ENCODE measurements at regions not wholly inside any gene's neighbourhood (a gene's known extent, or its start where the extent isn't known, plus 50 kb on each side); places are given as distances from the start of the nearest gene placed in this dataset.
"Not testable (repeated sequence)": the region's sequence is repeated elsewhere in the genome, so short reads cannot be mapped to it uniquely, and the experiment has no call there.

DNA sequence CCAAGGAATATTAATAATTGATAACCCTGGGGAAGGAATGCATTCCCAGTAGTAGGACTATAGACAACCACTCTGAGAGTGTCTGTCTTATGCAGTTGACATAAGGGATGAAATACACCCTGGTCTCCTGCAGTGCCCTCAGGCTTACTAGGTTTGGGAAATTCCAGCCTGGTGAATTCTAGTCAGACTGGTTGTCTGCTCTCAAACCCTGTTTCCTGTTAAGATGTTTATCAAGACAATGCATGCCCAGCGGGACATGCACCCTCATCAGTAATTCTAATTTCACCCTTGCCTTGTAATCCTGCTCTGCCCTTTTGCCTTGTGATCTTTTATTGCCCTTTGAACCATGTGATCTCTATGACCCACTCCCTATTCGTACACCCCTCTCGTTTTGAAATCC, 886.0 kb upstream of the MDGA2 start:
- H3K4me1 Mint-ChIP-seq; H3K9me3 ChIP-seq (ENCODE audit: control insufficient read depth in 1 of 2, low read length in 2 of 2); intact Hi-C loops (cut with micrococcal nuclease); H3K4me3 Mint-ChIP-seq; H3K27me3 ChIP-seq (ENCODE audit: insufficient read depth, low read length); POLR2A ChIA-PET (ENCODE audit: partially characterized antibody); DNase-seq; H3K36me3 Mint-ChIP-seq; H3K4me1 ChIP-seq (ENCODE audit: insufficient read depth, low read length); H3K27ac Mint-ChIP-seq; H3K27ac ChIP-seq (ENCODE audit: low read depth, low read length); H3K27me3 Mint-ChIP-seq; H3K4me3 ChIP-seq (ENCODE audit: low read length in 2 of 2); CTCF ChIA-PET (ENCODE audit: partially characterized antibody); H3K36me3 ChIP-seq (ENCODE audit: insufficient read depth, low read length): not testable (repeated sequence)
- H3K9me3 Mint-ChIP-seq: peaks cover 0 to 12% (median 6%) of the 10 kb centered on the region in 8 donors

DNA sequence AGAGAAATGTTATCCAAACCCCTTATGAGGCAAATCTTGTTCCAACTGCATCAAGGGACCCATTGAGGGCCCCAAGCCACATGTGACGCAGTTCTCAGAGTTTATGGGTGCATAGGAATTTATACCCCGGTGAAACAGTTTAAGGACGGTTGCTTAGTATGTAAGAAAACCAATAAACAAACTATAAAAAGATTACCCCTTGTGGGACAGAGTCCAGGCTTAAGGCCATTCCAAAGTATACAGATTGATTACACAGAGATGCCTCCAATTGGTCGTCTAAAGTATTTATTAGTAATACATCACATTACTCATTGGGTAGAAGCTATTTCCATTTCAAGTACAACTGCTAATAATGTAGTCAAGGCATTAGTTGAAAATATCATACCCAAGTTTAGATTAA, 885.0 kb upstream of the MDGA2 start:
- ChIA-PET POLR2A (ENCODE audit: partially characterized antibody) (no interaction called here), CTCF (ENCODE audit: partially characterized antibody) (no interaction called here)
- DNase-seq: no peak
- H3K4me3 Mint-ChIP-seq: no peak overlapping the region
- H3K27ac Mint-ChIP-seq: no peak overlapping the region
- H3K27me3 Mint-ChIP-seq: no peaks in the 10 kb centered on the region
- Histone ChIP-seq H3K27me3 (ENCODE audit: insufficient read depth, low read length) (no peaks in the 10 kb centered on the region), H3K27ac (ENCODE audit: low read depth, low read length) (no peak overlapping the region), H3K36me3 (ENCODE audit: insufficient read depth, low read length) (no peaks in the 10 kb centered on the region), H3K9me3 (ENCODE audit: control insufficient read depth in 1 of 2, low read length in 2 of 2) (no peaks in the 10 kb centered on the region), H3K4me3 (ENCODE audit: low read length in 2 of 2) (no peak overlapping the region), H3K4me1 (ENCODE audit: insufficient read depth, low read length) (no peaks in the 10 kb centered on the region)
- peaks cover 0 to 18% (median 7%) of the 10 kb centered on the region in 8 donors for H3K9me3 Mint-ChIP-seq
- no peaks in the 10 kb centered on the region for H3K4me1 Mint-ChIP-seq
- no peaks in the 10 kb centered on the region for H3K36me3 Mint-ChIP-seq
- intact Hi-C loops (cut with micrococcal nuclease): no loop called here

DNA sequence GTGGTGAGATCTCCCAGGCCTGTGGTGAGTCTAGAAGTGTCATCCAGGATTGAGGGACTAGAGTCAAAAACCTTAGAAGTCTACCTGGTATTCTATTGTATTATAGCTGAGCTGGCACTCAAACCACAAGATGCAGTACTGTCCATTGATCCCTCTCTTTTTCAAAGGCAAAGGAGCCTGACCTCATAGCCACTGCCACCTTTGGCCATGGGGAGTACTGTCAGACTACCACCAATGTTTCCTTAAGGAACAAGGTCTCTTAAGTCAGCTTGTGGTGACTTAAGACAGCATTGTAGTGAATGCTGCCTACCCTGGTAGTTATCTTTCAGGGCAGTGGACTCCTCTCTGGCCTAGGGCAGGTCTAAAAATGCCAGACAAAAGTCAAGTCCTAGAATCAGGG, 878.0 kb upstream of the MDGA2 start:
- no peak for DNase-seq
- Mint-ChIP-seq H3K9me3 (peaks cover 0 to 15% (median 6%) of the 10 kb centered on the region in 8 donors), H3K36me3 (no peaks in the 10 kb centered on the region), H3K27me3 (no peaks in the 10 kb centered on the region), H3K4me1 (no peaks in the 10 kb centered on the region), H3K4me3 (no peak overlapping the region), H3K27ac (no peak overlapping the region)
- intact Hi-C loops (cut with micrococcal nuclease): no loop called here
- Histone ChIP-seq H3K27ac (ENCODE audit: low read depth, low read length) (no peak overlapping the region), H3K4me3 (ENCODE audit: low read length in 2 of 2) (no peak overlapping the region), H3K27me3 (ENCODE audit: insufficient read depth, low read length) (no peaks in the 10 kb centered on the region), H3K4me1 (ENCODE audit: insufficient read depth, low read length) (no peaks in the 10 kb centered on the region), H3K9me3 (ENCODE audit: control insufficient read depth in 1 of 2, low read length in 2 of 2) (no peaks in the 10 kb centered on the region), H3K36me3 (ENCODE audit: insufficient read depth, low read length) (no peaks in the 10 kb centered on the region)
- CTCF ChIA-PET (ENCODE audit: partially characterized antibody): no interaction called here
- POLR2A ChIA-PET (ENCODE audit: partially characterized antibody): no interaction called here

DNA sequence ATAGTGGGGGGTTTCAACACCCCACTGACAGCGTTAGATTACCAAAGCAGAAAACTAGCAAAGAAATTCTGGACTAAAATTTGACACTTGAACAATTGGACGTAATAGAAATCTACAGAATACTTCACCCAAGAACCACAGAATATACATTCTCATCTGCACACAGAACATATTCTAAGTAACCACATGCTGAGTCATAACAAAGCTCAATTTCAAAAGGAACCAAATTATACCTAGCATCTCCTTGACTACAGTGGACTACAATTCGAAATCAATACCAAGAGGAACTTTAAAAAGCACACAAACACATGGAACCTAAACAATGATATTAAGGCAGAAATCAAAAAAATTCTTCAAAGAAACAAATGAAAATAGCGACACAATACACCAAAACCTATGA, 871.6 kb upstream of the MDGA2 start:
- Histone ChIP-seq H3K4me1 (ENCODE audit: insufficient read depth, low read length) (no peaks in the 10 kb centered on the region), H3K27ac (ENCODE audit: low read depth, low read length) (no peak overlapping the region), H3K36me3 (ENCODE audit: insufficient read depth, low read length) (no peaks in the 10 kb centered on the region), H3K4me3 (ENCODE audit: low read length in 2 of 2) (no peak overlapping the region), H3K9me3 (ENCODE audit: control insufficient read depth in 1 of 2, low read length in 2 of 2) (no peaks in the 10 kb centered on the region), H3K27me3 (ENCODE audit: insufficient read depth, low read length) (no peaks in the 10 kb centered on the region)
- Mint-ChIP-seq H3K4me3 (no peak overlapping the region), H3K27me3 (no peaks in the 10 kb centered on the region), H3K27ac (no peak overlapping the region), H3K9me3 (peaks cover 0 to 15% (median 8%) of the 10 kb centered on the region in 8 donors), H3K36me3 (no peaks in the 10 kb centered on the region), H3K4me1 (no peaks in the 10 kb centered on the region)
- CTCF ChIA-PET (ENCODE audit: partially characterized antibody): no interaction called here
- intact Hi-C loops (cut with micrococcal nuclease): no loop called here
- POLR2A ChIA-PET (ENCODE audit: partially characterized antibody): no interaction called here
- DNase-seq: no peak

DNA sequence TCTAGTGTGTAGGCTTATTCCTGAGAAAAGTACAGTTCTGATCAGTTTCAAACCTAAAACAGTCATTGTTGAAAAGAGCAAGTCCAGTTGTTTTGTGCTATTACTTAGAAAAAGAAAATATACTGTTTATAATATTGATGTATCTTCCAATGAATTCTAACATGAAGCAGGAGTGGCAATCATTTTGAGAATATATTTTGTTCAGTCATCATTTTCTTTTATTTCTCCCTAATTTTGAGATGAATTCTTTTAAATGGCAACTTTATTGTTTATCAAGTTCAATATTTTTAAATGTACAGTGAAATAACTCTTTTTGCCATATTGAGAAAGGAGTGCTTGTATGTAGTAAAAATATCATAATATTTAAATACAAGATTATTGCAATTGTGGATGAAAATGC, 862.2 kb upstream of the MDGA2 start:
- DNase-seq: no peak
- H3K36me3 Mint-ChIP-seq: no peaks in the 10 kb centered on the region
- CTCF ChIA-PET (ENCODE audit: partially characterized antibody): no interaction called here
- H3K27ac ChIP-seq (ENCODE audit: low read depth, low read length): no peak overlapping the region
- no peaks in the 10 kb centered on the region for H3K27me3 ChIP-seq (ENCODE audit: insufficient read depth, low read length)
- intact Hi-C loops (cut with micrococcal nuclease): no loop called here
- no peaks in the 10 kb centered on the region for H3K9me3 ChIP-seq (ENCODE audit: control insufficient read depth in 1 of 2, low read length in 2 of 2)
- H3K27ac Mint-ChIP-seq: no peak overlapping the region
- H3K9me3 Mint-ChIP-seq: peaks cover 0 to 8% (median 2%) of the 10 kb centered on the region in 8 donors
- no peaks in the 10 kb centered on the region for H3K36me3 ChIP-seq (ENCODE audit: insufficient read depth, low read length)
- no peak overlapping the region for H3K4me3 Mint-ChIP-seq
- no peak overlapping the region for H3K4me3 ChIP-seq (ENCODE audit: low read length in 2 of 2)
- POLR2A ChIA-PET (ENCODE audit: partially characterized antibody): no interaction called here
- H3K4me1 Mint-ChIP-seq: no peaks in the 10 kb centered on the region
- H3K4me1 ChIP-seq (ENCODE audit: insufficient read depth, low read length): no peaks in the 10 kb centered on the region
- no peaks in the 10 kb centered on the region for H3K27me3 Mint-ChIP-seq

DNA sequence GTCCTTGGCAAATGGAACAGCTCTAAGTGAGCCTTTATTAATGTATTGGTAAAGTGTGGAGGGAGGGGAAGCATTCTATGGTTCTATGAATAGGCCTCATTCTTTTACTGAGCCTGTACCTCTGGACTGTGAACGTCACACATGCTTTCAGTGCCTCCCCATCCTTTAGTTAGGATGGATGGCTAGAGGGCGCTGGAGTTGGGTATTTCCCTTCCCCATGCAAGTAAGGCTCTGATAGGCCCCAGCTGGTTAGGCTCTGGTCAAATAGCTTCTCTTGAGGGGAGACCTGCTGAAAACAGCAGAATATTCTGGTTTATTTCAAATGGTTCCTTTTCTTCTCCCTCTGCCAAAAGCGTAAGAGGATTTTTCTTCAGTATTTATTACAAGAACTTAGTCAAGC, 860.9 kb upstream of the MDGA2 start:
- H3K27me3 ChIP-seq (ENCODE audit: insufficient read depth, low read length): no peaks in the 10 kb centered on the region
- no peaks in the 10 kb centered on the region for H3K4me1 Mint-ChIP-seq
- no peak overlapping the region for H3K4me3 Mint-ChIP-seq
- H3K36me3 ChIP-seq (ENCODE audit: insufficient read depth, low read length): no peaks in the 10 kb centered on the region
- H3K9me3 ChIP-seq (ENCODE audit: control insufficient read depth in 1 of 2, low read length in 2 of 2): no peaks in the 10 kb centered on the region
- ChIA-PET CTCF (ENCODE audit: partially characterized antibody) (no interaction called here), POLR2A (ENCODE audit: partially characterized antibody) (no interaction called here)
- no peak overlapping the region for H3K27ac Mint-ChIP-seq
- intact Hi-C loops (cut with micrococcal nuclease): no loop called here
- no peaks in the 10 kb centered on the region for H3K27me3 Mint-ChIP-seq
- no peaks in the 10 kb centered on the region for H3K36me3 Mint-ChIP-seq
- no peak for DNase-seq
- H3K4me1 ChIP-seq (ENCODE audit: insufficient read depth, low read length): no peaks in the 10 kb centered on the region
- H3K27ac ChIP-seq (ENCODE audit: low read depth, low read length): no peak overlapping the region
- peaks cover 0 to 8% (median 2%) of the 10 kb centered on the region in 8 donors for H3K9me3 Mint-ChIP-seq
- no peak overlapping the region for H3K4me3 ChIP-seq (ENCODE audit: low read length in 2 of 2)

DNA sequence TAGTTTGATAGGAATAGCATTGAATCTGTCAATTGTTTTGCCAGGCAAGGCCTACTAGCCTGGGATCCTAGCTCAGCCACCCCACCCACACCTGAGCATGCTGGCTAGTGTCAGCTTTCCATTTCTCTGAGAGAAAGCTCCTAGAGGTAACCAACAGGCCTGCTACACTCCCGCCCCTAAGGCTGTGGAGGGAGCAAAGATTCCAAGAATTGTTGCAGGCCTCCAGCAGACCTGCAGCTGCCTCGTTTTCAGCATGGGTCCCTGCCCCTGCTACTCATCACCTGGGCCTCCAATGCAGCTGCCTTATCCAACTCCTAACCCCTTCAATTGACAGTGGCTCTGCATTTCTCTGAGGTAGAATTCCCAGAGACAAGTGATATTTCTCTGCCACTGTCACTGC, 852.4 kb upstream of the MDGA2 start:
- POLR2A ChIA-PET (ENCODE audit: partially characterized antibody): no interaction called here
- no peak overlapping the region for H3K27ac Mint-ChIP-seq

DNA sequence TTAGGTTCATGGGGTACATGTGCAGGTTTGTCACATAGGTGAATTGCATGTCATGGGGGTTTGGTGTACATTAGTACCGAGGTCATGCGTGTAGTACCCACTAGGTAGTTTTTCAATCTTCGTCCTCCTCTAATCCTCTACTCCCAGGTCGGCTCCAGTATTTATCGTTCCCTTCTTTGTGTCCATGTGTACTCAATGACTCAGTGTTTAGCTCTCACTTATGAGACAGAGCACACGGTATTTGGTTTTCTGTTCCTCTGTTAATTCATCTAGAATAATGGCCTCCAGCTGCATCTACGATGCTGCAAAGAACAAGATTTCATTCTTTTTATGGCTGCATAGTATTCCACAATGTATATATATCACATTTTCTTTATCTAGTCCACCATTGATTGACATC, 850.9 kb upstream of the MDGA2 start:
- H3K27me3 Mint-ChIP-seq: no peaks in the 10 kb centered on the region
- H3K9me3 Mint-ChIP-seq: peaks cover 0 to 8% (median 2%) of the 10 kb centered on the region in 8 donors
- H3K4me1 Mint-ChIP-seq: no peaks in the 10 kb centered on the region
- no peaks in the 10 kb centered on the region for H3K36me3 Mint-ChIP-seq
- no peaks in the 10 kb centered on the region for H3K9me3 ChIP-seq (ENCODE audit: control insufficient read depth in 1 of 2, low read length in 2 of 2)
- H3K4me3 ChIP-seq (ENCODE audit: low read length in 2 of 2): no peak overlapping the region
- H3K27ac ChIP-seq (ENCODE audit: low read depth, low read length): no peak overlapping the region
- H3K27me3 ChIP-seq (ENCODE audit: insufficient read depth, low read length): no peaks in the 10 kb centered on the region
- no peak for DNase-seq
- no peaks in the 10 kb centered on the region for H3K36me3 ChIP-seq (ENCODE audit: insufficient read depth, low read length)
- no peaks in the 10 kb centered on the region for H3K4me1 ChIP-seq (ENCODE audit: insufficient read depth, low read length)
- ChIA-PET POLR2A (ENCODE audit: partially characterized antibody) (no interaction called here), CTCF (ENCODE audit: partially characterized antibody) (no interaction called here)
- H3K27ac Mint-ChIP-seq: no peak overlapping the region
- no peak overlapping the region for H3K4me3 Mint-ChIP-seq
- intact Hi-C loops (cut with micrococcal nuclease): no loop called here

More for the DNA sequence above, 852.4 kb upstream of the MDGA2 start:
- no peak overlapping the region for H3K27ac ChIP-seq (ENCODE audit: low read depth, low read length)
- no peaks in the 10 kb centered on the region for H3K36me3 Mint-ChIP-seq
- H3K4me1 ChIP-seq (ENCODE audit: insufficient read depth, low read length): no peaks in the 10 kb centered on the region
- intact Hi-C loops (cut with micrococcal nuclease): no loop called here
- peaks cover 0 to 8% (median 3%) of the 10 kb centered on the region in 8 donors for H3K9me3 Mint-ChIP-seq
- no peak for DNase-seq
- H3K4me1 Mint-ChIP-seq: no peaks in the 10 kb centered on the region
- CTCF ChIA-PET (ENCODE audit: partially characterized antibody): no interaction called here
- H3K27me3 ChIP-seq (ENCODE audit: insufficient read depth, low read length): no peaks in the 10 kb centered on the region
- no peaks in the 10 kb centered on the region for H3K27me3 Mint-ChIP-seq
- H3K36me3 ChIP-seq (ENCODE audit: insufficient read depth, low read length): no peaks in the 10 kb centered on the region
- H3K4me3 Mint-ChIP-seq: no peak overlapping the region
- no peak overlapping the region for H3K4me3 ChIP-seq (ENCODE audit: low read length in 2 of 2)
- H3K9me3 ChIP-seq (ENCODE audit: control insufficient read depth in 1 of 2, low read length in 2 of 2): no peaks in the 10 kb centered on the region

Data from CD4-positive, alpha-beta memory T cell (primary cell).